ENCODE measurements at regions not wholly inside any gene's neighbourhood (a gene's known extent, or its start where the extent isn't known, plus 50 kb on each side); places are given as distances from the start of the nearest gene placed in this dataset.

- DNase-seq (ENCODE audit: low spot score in 2 of 2): no peak
- intact Hi-C loops (cut with DNase I): no loop called here
- Histone ChIP-seq H3K27ac (no peak overlapping the region), H3K4me3 (peak overlapping the region in 1 of 2 donors; percentile 31), H3K4me1 (no peaks in the 10 kb centered on the region), H3K36me3 (no peaks in the 10 kb centered on the region), H3K9me3 (no peaks in the 10 kb centered on the region), H3K27me3 (peaks cover 13% of the 10 kb centered on the region)
- TF ChIP-seq CTCF (IDR thresholded peaks at IDR 0.05): no peak
These were observed 191.4 kb downstream of the BUD13 start for GRCh38 chr11:116581349-116581748.

GRCh38 chr11:116580799-116581198 is 192.0 kb downstream of the BUD13 start:
- intact Hi-C loops (cut with DNase I): no loop called here
- Histone ChIP-seq H3K4me1 (no peaks in the 10 kb centered on the region), H3K27me3 (peaks cover 13% of the 10 kb centered on the region), H3K36me3 (no peaks in the 10 kb centered on the region), H3K9me3 (no peaks in the 10 kb centered on the region), H3K4me3 (peak overlapping the region in 1 of 2 donors; percentile 31), H3K27ac (no peak overlapping the region)
- no peak for TF ChIP-seq CTCF (IDR thresholded peaks at IDR 0.05)
- no peak for DNase-seq (ENCODE audit: low spot score in 2 of 2)

GRCh38 chr11:116579857-116580727 is 192.7 kb downstream of the BUD13 start:
- TF ChIP-seq CTCF (IDR thresholded peaks at IDR 0.05): no peak
- no peaks in the 10 kb centered on the region for H3K4me1 ChIP-seq
- H3K9me3 ChIP-seq: no peaks in the 10 kb centered on the region
- no peak overlapping the region for H3K27ac ChIP-seq
- intact Hi-C loops (cut with DNase I): no loop called here
- no peaks in the 10 kb centered on the region for H3K36me3 ChIP-seq
- no peak for DNase-seq (ENCODE audit: low spot score in 2 of 2)
- peak overlapping the region in 1 of 2 donors; percentile 31 for H3K4me3 ChIP-seq
- H3K27me3 ChIP-seq: peaks cover 13% of the 10 kb centered on the region

GRCh38 chr11:116579031-116579653 is 193.6 kb downstream of the BUD13 start:
- DNase-seq (ENCODE audit: low spot score in 2 of 2): no peak
- Histone ChIP-seq H3K27ac (no peak overlapping the region), H3K27me3 (peaks cover 13% of the 10 kb centered on the region), H3K4me1 (no peaks in the 10 kb centered on the region), H3K4me3 (no peak overlapping the region), H3K9me3 (no peaks in the 10 kb centered on the region), H3K36me3 (no peaks in the 10 kb centered on the region)
- no peak for TF ChIP-seq CTCF (IDR thresholded peaks at IDR 0.05)
- intact Hi-C loops (cut with DNase I): no loop called here

GRCh38 chr11:116577956-116578355 is 194.8 kb downstream of the BUD13 start:
- DNase-seq (ENCODE audit: low spot score in 2 of 2): no peak
- Histone ChIP-seq H3K4me3 (no peak overlapping the region), H3K4me1 (no peaks in the 10 kb centered on the region), H3K27ac (no peak overlapping the region), H3K9me3 (no peaks in the 10 kb centered on the region), H3K27me3 (peaks cover 13% of the 10 kb centered on the region), H3K36me3 (no peaks in the 10 kb centered on the region)
- intact Hi-C loops (cut with DNase I): no loop called here
- TF ChIP-seq CTCF (IDR thresholded peaks at IDR 0.05): no peak
